Parathyroid adenoma (tissue), 2 donors: ENCODE measurements at regions not wholly inside any gene's neighbourhood (a gene's known extent, or its start where the extent isn't known, plus 50 kb on each side); places are given as distances from the start of the nearest gene placed in this dataset.

Experiments
- H2AFZ ChIP-seq: fragments of 300-600 bp; sonication (generic); one replicate; pipeline ENCODE4 v1.7.0; 2017; ENCODE audit warnings: antibody characterized with exemption, mild to moderate bottlenecking
- H3K27ac ChIP-seq: fragments of 300-600 bp; sonication (generic); one replicate; pipeline ENCODE4 v1.7.0; 2017
- H3K27me3 ChIP-seq: fragments of 300-600 bp; sonication (generic); one replicate; pipeline ENCODE4 v1.7.0; 2017; ENCODE audit warnings: low read length; ENCODE audit not compliant: control insufficient read depth, insufficient read depth
- H3K36me3 ChIP-seq: fragments of 300-600 bp; sonication (generic); one replicate; pipeline ENCODE4 v1.7.0; 2017; ENCODE audit warnings: low read length; ENCODE audit not compliant: control insufficient read depth, insufficient read depth
- H3K4me1 ChIP-seq: fragments of 300-600 bp; sonication (generic); one replicate; pipeline ENCODE4 v1.7.0; 2017; ENCODE audit warnings: control low read depth
- H3K4me2 ChIP-seq: fragments of 300-600 bp; sonication (generic); one replicate; pipeline ENCODE4 v1.7.0; 2017; ENCODE audit warnings: low read length
- H3K4me3 ChIP-seq: fragments of 300-600 bp; sonication (generic); one replicate; pipeline ENCODE4 v1.7.0; 2017; ENCODE audit warnings: low read depth, low read length
- H3K79me2 ChIP-seq: fragments of 300-600 bp; sonication (generic); one replicate; pipeline ENCODE4 v1.7.0; 2017; ENCODE audit warnings: control low read depth
- H3K9ac ChIP-seq: fragments of 300-600 bp; sonication (generic); one replicate; pipeline ENCODE4 v1.7.0; 2017; ENCODE audit warnings: mild to moderate bottlenecking
- H3K9me3 ChIP-seq: fragments of 300-600 bp; sonication (generic); one replicate; pipeline ENCODE4 v1.7.0; 2017; ENCODE audit warnings: low read length; ENCODE audit not compliant: control insufficient read depth
- TF ChIP-seq, protein P1 (sequence below): fragments of 300-600 bp; sonication (generic); IDR thresholded peaks from one replicate; pipeline ENCODE4 v1.7.0; 2017; ENCODE audit warnings: antibody characterized with exemption, mild to moderate bottlenecking
- donor health status: primary hyperparathyroidism.

- no peak overlapping the region for H3K27ac ChIP-seq
- H3K4me1 ChIP-seq, result no peaks in the 10 kb centered on the region
- H3K4me3 ChIP-seq, result no peak overlapping the region
- TF ChIP-seq, protein P1, sequence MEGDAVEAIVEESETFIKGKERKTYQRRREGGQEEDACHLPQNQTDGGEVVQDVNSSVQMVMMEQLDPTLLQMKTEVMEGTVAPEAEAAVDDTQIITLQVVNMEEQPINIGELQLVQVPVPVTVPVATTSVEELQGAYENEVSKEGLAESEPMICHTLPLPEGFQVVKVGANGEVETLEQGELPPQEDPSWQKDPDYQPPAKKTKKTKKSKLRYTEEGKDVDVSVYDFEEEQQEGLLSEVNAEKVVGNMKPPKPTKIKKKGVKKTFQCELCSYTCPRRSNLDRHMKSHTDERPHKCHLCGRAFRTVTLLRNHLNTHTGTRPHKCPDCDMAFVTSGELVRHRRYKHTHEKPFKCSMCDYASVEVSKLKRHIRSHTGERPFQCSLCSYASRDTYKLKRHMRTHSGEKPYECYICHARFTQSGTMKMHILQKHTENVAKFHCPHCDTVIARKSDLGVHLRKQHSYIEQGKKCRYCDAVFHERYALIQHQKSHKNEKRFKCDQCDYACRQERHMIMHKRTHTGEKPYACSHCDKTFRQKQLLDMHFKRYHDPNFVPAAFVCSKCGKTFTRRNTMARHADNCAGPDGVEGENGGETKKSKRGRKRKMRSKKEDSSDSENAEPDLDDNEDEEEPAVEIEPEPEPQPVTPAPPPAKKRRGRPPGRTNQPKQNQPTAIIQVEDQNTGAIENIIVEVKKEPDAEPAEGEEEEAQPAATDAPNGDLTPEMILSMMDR, result no peak
- H3K9me3 ChIP-seq, result no peaks in the 10 kb centered on the region
- H3K36me3 ChIP-seq, result no peaks in the 10 kb centered on the region
- no peak overlapping the region for H3K4me2 ChIP-seq
- H3K27me3 ChIP-seq, result no peaks in the 10 kb centered on the region
- H3K79me2 ChIP-seq, result no peaks in the 10 kb centered on the region
- no peak overlapping the region for H2AFZ ChIP-seq
- no peak overlapping the region for H3K9ac ChIP-seq
Measured at GRCh38 chr10:113340282-113340681, 212.6 kb upstream of the HABP2 start.

GRCh38 chr10:113341138-113341537 lies 211.7 kb upstream of the HABP2 start:
- Histone ChIP-seq H3K9me3 (no peaks in the 10 kb centered on the region), H3K4me1 (no peaks in the 10 kb centered on the region), H2AFZ (no peak overlapping the region), H3K27me3 (no peaks in the 10 kb centered on the region), H3K4me2 (no peak overlapping the region), H3K9ac (no peak overlapping the region), H3K36me3 (no peaks in the 10 kb centered on the region), H3K79me2 (no peaks in the 10 kb centered on the region), H3K4me3 (no peak overlapping the region), H3K27ac (no peak overlapping the region)
- TF ChIP-seq, protein P1, result no peak

- H3K4me1 ChIP-seq, result no peaks in the 10 kb centered on the region
- H3K27ac ChIP-seq, result no peak overlapping the region
- no peak overlapping the region for H2AFZ ChIP-seq
- H3K79me2 ChIP-seq, result no peaks in the 10 kb centered on the region
- H3K27me3 ChIP-seq, result no peaks in the 10 kb centered on the region
- no peak overlapping the region for H3K9ac ChIP-seq
- H3K4me2 ChIP-seq, result no peak overlapping the region
- no peak overlapping the region for H3K4me3 ChIP-seq
- TF ChIP-seq, protein P1, result no peak
- no peaks in the 10 kb centered on the region for H3K9me3 ChIP-seq
- H3K36me3 ChIP-seq, result no peaks in the 10 kb centered on the region
Measured at GRCh38 chr10:113345826-113346624, 206.8 kb upstream of the HABP2 start.

- Histone ChIP-seq H3K4me3 (no peak overlapping the region), H3K27ac (no peak overlapping the region), H3K4me1 (no peaks in the 10 kb centered on the region), H3K4me2 (no peak overlapping the region), H3K27me3 (no peaks in the 10 kb centered on the region), H3K79me2 (no peaks in the 10 kb centered on the region), H3K36me3 (no peaks in the 10 kb centered on the region), H3K9ac (no peak overlapping the region), H3K9me3 (no peaks in the 10 kb centered on the region), H2AFZ (no peak overlapping the region)
- TF ChIP-seq, protein P1, result no peak
Measured at GRCh38 chr10:113347508-113347907, 205.3 kb upstream of the HABP2 start.

GRCh38 chr10:113348694-113349093 lies 204.2 kb upstream of the HABP2 start:
- Histone ChIP-seq H3K27me3 (no peaks in the 10 kb centered on the region), H3K4me3 (no peak overlapping the region), H3K79me2 (no peaks in the 10 kb centered on the region), H3K36me3 (no peaks in the 10 kb centered on the region), H3K4me2 (no peak overlapping the region), H3K27ac (no peak overlapping the region), H3K4me1 (no peaks in the 10 kb centered on the region), H3K9ac (no peak overlapping the region), H3K9me3 (no peaks in the 10 kb centered on the region), H2AFZ (no peak overlapping the region)
- TF ChIP-seq, protein P1, result no peak
